Nephron progenitor cell (in vitro differentiated cells): ENCODE measurements at regions not wholly inside any gene's neighbourhood (a gene's known extent, or its start where the extent isn't known, plus 50 kb on each side); places are given as distances from the start of the nearest gene placed in this dataset.

Experiments used
- DNase-seq: peaks from one replicate; pipeline ENCODE4 v3.0.0; 2021
- H3K27ac Mint-ChIP-seq: 2 replicates; pipeline ENCODE4 v1.8.0; 2021; ENCODE audit warnings: mild to moderate bottlenecking, moderate library complexity, mixed read lengths
- H3K27me3 Mint-ChIP-seq: 2 replicates; pipeline ENCODE4 v1.8.0; 2021; ENCODE audit warnings: mild to moderate bottlenecking, low read depth, mixed read lengths; ENCODE audit not compliant: poor library complexity
- H3K36me3 Mint-ChIP-seq: 2 replicates; pipeline ENCODE4 v1.8.0; 2021; ENCODE audit warnings: low read depth, mixed read lengths
- H3K4me1 Mint-ChIP-seq: 2 replicates; pipeline ENCODE4 v1.8.0; 2021; ENCODE audit warnings: mixed read lengths
- H3K4me3 Mint-ChIP-seq: 2 replicates; pipeline ENCODE4 v1.8.0; 2021; ENCODE audit warnings: mild to moderate bottlenecking, moderate library complexity, mixed read lengths
- H3K9me3 Mint-ChIP-seq: 2 replicates; pipeline ENCODE4 v1.8.0; 2021; ENCODE audit warnings: mild to moderate bottlenecking, moderate library complexity, mixed read lengths
- TF ChIP-seq, protein P1 (sequence below): fragments of 200-600 bp; sonication (generic); IDR thresholded peaks from 2 replicates; pipeline ENCODE4 v1.5.0; 2021; ENCODE audit warnings: antibody characterized with exemption

DNA sequence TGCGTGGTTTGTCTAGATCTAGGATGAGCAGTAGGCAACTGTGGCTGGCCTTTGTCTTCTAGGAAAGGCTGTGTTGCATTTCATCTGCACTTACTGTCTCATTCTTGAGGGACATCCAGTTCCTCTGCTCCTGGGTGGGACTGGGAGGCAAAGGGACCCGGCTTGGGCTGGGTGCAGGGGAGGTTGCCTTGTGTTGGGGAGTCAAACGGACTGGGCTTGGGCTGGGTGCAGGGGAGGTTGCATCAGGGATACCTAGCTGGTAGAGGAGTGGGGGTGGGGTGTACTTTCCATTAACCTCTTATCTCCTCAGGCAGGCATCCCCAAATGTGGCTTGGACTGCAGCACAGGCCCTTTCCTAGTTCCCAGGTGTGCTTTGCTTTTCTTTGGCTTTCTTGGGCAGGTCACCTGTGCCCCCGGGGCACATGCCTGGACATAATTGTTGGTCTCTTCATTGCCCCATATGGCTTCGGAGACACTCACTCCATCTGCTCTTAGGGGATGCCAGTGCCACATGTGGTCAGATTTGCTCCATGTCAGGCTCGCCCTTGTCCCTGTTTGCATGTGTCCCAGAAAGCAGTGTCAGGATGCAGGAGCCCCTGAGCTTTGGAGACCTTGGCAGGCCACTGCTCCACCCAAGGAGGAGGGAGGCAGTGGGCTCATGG lies 1682.9 kb downstream of the TP53TG3F start:
- H3K9me3 Mint-ChIP-seq: peaks cover 93% of the 10 kb centered on the region
- H3K27me3 Mint-ChIP-seq: no peaks in the 10 kb centered on the region
- H3K27ac Mint-ChIP-seq: no peak overlapping the region
- TF ChIP-seq, protein P1, sequence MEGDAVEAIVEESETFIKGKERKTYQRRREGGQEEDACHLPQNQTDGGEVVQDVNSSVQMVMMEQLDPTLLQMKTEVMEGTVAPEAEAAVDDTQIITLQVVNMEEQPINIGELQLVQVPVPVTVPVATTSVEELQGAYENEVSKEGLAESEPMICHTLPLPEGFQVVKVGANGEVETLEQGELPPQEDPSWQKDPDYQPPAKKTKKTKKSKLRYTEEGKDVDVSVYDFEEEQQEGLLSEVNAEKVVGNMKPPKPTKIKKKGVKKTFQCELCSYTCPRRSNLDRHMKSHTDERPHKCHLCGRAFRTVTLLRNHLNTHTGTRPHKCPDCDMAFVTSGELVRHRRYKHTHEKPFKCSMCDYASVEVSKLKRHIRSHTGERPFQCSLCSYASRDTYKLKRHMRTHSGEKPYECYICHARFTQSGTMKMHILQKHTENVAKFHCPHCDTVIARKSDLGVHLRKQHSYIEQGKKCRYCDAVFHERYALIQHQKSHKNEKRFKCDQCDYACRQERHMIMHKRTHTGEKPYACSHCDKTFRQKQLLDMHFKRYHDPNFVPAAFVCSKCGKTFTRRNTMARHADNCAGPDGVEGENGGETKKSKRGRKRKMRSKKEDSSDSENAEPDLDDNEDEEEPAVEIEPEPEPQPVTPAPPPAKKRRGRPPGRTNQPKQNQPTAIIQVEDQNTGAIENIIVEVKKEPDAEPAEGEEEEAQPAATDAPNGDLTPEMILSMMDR: no peak
- H3K4me1 Mint-ChIP-seq: no peaks in the 10 kb centered on the region
- no peak overlapping the region for H3K4me3 Mint-ChIP-seq
- peaks cover 4% of the 10 kb centered on the region for H3K36me3 Mint-ChIP-seq
- DNase-seq: no peak

DNA sequence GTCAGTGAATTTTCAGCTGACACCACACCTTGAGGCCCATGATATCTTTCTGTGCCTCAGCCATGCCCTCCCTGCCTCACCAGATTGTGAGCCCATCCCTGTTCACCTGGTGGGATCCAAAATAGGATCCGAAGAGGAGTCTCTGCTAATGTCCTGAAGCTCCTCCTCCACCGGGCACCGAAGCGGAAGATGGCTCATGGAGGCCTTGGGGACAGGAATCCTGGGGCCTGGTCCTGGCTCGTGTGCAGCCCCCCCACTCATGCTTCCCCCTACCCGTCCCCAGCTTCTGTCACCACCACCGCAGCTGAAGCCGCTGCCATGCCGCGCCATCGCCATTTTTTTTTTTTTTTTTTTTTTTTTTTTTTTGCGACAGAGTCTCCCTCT lies 1683.4 kb downstream of the TP53TG3F start:
- Mint-ChIP-seq H3K27ac (no peak overlapping the region), H3K9me3 (peaks cover 93% of the 10 kb centered on the region), H3K36me3 (peaks cover 4% of the 10 kb centered on the region), H3K27me3 (no peaks in the 10 kb centered on the region), H3K4me3 (no peak overlapping the region), H3K4me1 (no peaks in the 10 kb centered on the region)
- TF ChIP-seq, protein P1: no peak
- DNase-seq: no peak

DNA sequence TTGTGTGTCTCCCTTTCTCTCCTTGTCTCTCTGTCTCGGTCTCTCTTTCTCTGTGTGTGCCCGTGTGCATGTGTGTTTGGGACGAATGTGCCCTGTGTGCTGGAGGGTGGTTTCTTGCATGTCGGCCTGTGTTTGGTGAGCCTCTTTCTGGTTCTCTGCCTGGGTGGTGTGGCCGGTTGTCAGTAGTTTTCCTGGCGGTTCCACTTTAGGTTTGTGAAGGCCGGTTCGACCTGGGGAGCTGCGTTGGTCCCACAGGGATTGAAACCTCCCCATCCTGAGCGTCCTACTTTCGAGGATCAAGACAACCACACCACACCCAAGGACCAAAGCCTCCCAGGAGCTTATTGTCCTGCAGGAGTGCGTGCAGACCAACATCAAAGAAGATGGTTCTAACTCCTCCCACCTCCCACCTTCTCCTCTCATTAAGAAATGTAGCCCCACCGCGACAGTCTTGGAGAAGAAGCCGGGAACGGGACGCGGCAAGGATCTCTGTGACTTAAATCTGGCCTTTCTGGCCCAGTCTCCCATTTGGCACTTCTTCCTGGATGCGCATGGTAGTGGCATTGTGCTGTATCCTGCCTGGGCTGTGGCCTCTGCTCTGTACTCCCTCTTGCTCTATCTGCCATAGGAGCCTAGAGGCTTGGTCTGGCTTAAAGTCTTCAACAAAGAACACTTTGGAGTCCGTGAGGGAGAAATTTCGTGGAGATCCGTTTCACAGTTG lies 1685.0 kb downstream of the TP53TG3F start:
- H3K36me3 Mint-ChIP-seq: peaks cover 4% of the 10 kb centered on the region
- no peak overlapping the region for H3K27ac Mint-ChIP-seq
- no peak for DNase-seq
- no peaks in the 10 kb centered on the region for H3K4me1 Mint-ChIP-seq
- TF ChIP-seq, protein P1: no peak
- H3K9me3 Mint-ChIP-seq: peaks cover 92% of the 10 kb centered on the region
- H3K27me3 Mint-ChIP-seq: no peaks in the 10 kb centered on the region
- H3K4me3 Mint-ChIP-seq: no peak overlapping the region

DNA sequence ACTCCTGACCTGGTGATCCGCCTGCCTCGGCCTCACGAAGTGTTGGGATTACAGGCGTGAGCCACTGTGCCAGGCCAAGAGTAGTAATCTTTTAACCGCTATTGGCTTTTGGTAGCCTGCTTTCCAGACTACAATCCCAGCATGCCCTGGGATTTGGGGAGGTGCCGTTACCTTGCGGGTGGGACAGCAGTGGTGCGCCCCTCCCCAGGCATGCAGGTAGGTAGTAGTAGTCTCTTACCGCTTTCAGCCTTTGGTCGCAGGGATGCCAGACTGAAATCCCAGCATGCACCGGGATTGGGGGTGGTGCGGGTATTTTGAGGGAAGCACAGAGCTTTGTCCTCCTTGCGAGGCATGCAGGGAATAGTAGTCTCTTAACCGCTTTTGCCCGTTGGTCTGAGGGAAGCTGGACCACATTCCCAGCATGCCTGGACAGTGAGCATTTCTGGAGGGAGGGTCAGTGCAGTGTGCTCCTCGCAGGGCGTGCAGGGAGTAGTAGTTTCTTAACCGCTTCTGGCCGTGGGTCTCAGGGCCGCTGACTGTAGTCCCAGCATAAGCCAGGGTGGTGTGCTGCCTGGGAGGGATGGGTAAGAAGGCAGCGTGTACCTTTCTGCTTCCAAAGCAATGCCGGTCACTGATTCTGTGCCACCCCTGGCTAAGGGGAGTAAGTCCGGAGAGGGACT lies 1686.8 kb downstream of the TP53TG3F start:
- Mint-ChIP-seq H3K4me1 (no peaks in the 10 kb centered on the region), H3K27ac (no peak overlapping the region), H3K4me3 (no peak overlapping the region), H3K27me3 (no peaks in the 10 kb centered on the region), H3K9me3 (peaks cover 92% of the 10 kb centered on the region), H3K36me3 (peaks cover under 1% of the 10 kb centered on the region)
- DNase-seq: no peak
- TF ChIP-seq, protein P1: no peak

DNA sequence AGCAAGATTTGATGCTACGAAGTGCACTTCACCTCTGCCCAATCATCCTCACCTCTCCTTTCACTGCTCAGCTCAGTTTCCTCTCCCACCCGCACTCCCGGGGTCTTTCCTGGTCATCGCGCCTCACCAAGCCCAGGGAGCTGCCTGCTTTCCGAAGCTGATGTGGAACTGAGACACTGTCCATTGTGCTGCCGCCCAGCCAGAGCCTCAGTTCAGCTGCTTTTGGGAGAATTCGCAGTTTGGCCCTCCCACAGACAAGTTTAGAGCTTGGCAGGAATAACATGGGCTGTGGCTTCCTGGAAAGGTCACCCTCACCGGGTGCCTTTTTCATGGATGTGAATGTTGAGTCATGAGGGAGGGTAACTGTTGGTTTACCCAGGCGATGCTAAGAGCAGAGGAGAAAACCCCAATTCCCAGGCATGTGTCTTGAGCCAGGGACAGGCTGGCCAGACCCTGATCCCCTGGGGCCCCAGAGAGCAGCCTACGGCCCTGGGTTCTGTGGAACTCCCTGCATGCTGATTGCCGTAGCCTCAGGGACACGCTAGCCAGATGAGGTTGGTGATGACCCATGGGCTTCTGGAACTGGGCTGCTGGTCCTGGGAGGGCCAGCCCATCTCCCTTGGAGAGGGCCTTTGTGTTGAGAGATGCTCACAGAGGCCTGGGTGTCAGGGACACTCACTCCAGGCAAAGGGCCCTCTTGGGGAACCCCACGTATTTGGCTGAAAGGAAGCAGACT lies 1687.5 kb downstream of the TP53TG3F start:
- Mint-ChIP-seq H3K4me3 (no peak overlapping the region), H3K27ac (no peak overlapping the region), H3K9me3 (peaks cover 92% of the 10 kb centered on the region), H3K4me1 (no peaks in the 10 kb centered on the region), H3K36me3 (no peaks in the 10 kb centered on the region), H3K27me3 (no peaks in the 10 kb centered on the region)
- TF ChIP-seq, protein P1: no peak
- DNase-seq: no peak
